HepG2 (cell line): ENCODE measurements at regions not wholly inside any gene's neighbourhood (a gene's known extent, or its start where the extent isn't known, plus 50 kb on each side); places are given as distances from the start of the nearest gene placed in this dataset.
A peak's percentile ranks its signal among the peaks of the same experiment; 100 is the strongest.

Source experiments
- AKAP8 ChIP-seq: sonication (generic); formaldehyde crosslinking; IDR thresholded peaks from 2 replicates; pipeline ENCODE4 v1.5.1; 2020; ENCODE audit warnings: mild to moderate bottlenecking, missing genetic modification reagents
- ARID2 ChIP-seq: sonication (generic); formaldehyde crosslinking; IDR thresholded peaks from 2 replicates; pipeline ENCODE4 v1.8.1; 2022; ENCODE audit warnings: mild to moderate bottlenecking, missing genetic modification reagents, borderline replicate concordance
- CREM ChIP-seq, 2 experiments: sonication (generic) in 1 of 2; formaldehyde crosslinking in 1 of 2; IDR thresholded peaks; 2 replicates each; pipeline versions ENCODE4 v1.4.0 to v1.6.1; 2016 to 2020; ENCODE audit warnings: antibody characterized with exemption in 1 of 2, mild to moderate bottlenecking in 1 of 2, missing genetic modification reagents in 1 of 2
- HNRNPLL ChIP-seq: fragments of 200-400 bp; formaldehyde crosslinking; IDR thresholded peaks from 2 replicates; pipeline ENCODE4 v1.6.1; 2017; ENCODE audit warnings: mild to moderate bottlenecking, low read depth, low read length; ENCODE audit not compliant: poor library complexity, severe bottlenecking
- IKZF4 ChIP-seq: sonication (generic); formaldehyde crosslinking; IDR thresholded peaks from 2 replicates; pipeline ENCODE4 v1.5.1; 2020; ENCODE audit warnings: borderline replicate concordance, mild to moderate bottlenecking, low read depth, missing genetic modification reagents; ENCODE audit errors: not compliant biosample characterization
- IRX3 ChIP-seq: sonication (generic); formaldehyde crosslinking; IDR thresholded peaks from 2 replicates; pipeline ENCODE4 v1.8.1; 2023; ENCODE audit warnings: mild to moderate bottlenecking, low read depth, missing genetic modification reagents, borderline replicate concordance
- JUN ChIP-seq: sonication (generic); formaldehyde crosslinking; IDR thresholded peaks from 2 replicates; pipeline ENCODE4 v1.4.0; 2020; ENCODE audit warnings: mild to moderate bottlenecking, missing genetic modification reagents
- MTA1 ChIP-seq: sonication (generic); formaldehyde crosslinking; IDR thresholded peaks from 2 replicates; pipeline ENCODE4 v1.4.0; 2020; ENCODE audit warnings: missing genetic modification reagents, mild to moderate bottlenecking, borderline replicate concordance
- NR2F1 ChIP-seq, 2 experiments: fragments of 450-650 bp in 1 of 2; formaldehyde crosslinking in 1 of 2; IDR thresholded peaks; 2 replicates each; pipeline versions ENCODE4 v1.5.0 to v1.6.1; 2016 to 2020; ENCODE audit warnings: mild to moderate bottlenecking in 1 of 2, missing compliant biosample characterization in 1 of 2, missing genetic modification reagents in 1 of 2, moderate library complexity in 1 of 2
- SP2 ChIP-seq: sonication (generic); formaldehyde crosslinking; IDR thresholded peaks from 2 replicates; pipeline ENCODE4 v1.5.1; 2020; ENCODE audit warnings: mild to moderate bottlenecking, missing genetic modification reagents
- SUZ12 ChIP-seq: fragments of 150-350 bp; IDR thresholded peaks from 2 replicates; pipeline ENCODE4 v1.6.1; 2014; ENCODE audit warnings: low read depth, low read length
- YEATS2 ChIP-seq: sonication (generic); formaldehyde crosslinking; IDR thresholded peaks from 2 replicates; pipeline ENCODE4 v1.4.0; 2020; ENCODE audit warnings: missing genetic modification reagents, borderline replicate concordance
- ZNF607 ChIP-seq: sonication (generic); formaldehyde crosslinking; IDR thresholded peaks from 2 replicates; pipeline ENCODE4 v1.5.1; 2020; ENCODE audit warnings: missing genetic modification reagents, mild to moderate bottlenecking, borderline replicate concordance
- ZSCAN30 ChIP-seq: sonication (generic); formaldehyde crosslinking; IDR thresholded peaks from 2 replicates; pipeline ENCODE4 v1.5.0; 2020; ENCODE audit warnings: mild to moderate bottlenecking, missing genetic modification reagents
- TF ChIP-seq, protein P1 (sequence below): sonication (generic); formaldehyde crosslinking; IDR thresholded peaks from 2 replicates; pipeline ENCODE4 v1.5.0; 2020; ENCODE audit warnings: mild to moderate bottlenecking, missing genetic modification reagents, borderline replicate concordance
- TF ChIP-seq, protein P2 (sequence below): IDR thresholded peaks from 2 replicates; pipeline ENCODE4 v1.6.1; 2016; ENCODE audit warnings: missing genetic modification reagents, missing compliant biosample characterization
- TF ChIP-seq, protein P3 (sequence below): IDR thresholded peaks from 2 replicates; pipeline ENCODE4 v1.6.1; 2016; ENCODE audit warnings: missing compliant biosample characterization, missing genetic modification reagents, borderline replicate concordance
- TF ChIP-seq, protein P4 (sequence below): sonication (generic); formaldehyde crosslinking; IDR thresholded peaks from 2 replicates; pipeline ENCODE4 v1.4.0; 2020; ENCODE audit warnings: low read depth, mild to moderate bottlenecking, missing genetic modification reagents
- TF ChIP-seq, protein P5 (sequence below): sonication (generic); formaldehyde crosslinking; IDR thresholded peaks from 2 replicates; pipeline ENCODE4 v1.4.0; 2020; ENCODE audit warnings: mild to moderate bottlenecking, missing genetic modification reagents

DNA sequence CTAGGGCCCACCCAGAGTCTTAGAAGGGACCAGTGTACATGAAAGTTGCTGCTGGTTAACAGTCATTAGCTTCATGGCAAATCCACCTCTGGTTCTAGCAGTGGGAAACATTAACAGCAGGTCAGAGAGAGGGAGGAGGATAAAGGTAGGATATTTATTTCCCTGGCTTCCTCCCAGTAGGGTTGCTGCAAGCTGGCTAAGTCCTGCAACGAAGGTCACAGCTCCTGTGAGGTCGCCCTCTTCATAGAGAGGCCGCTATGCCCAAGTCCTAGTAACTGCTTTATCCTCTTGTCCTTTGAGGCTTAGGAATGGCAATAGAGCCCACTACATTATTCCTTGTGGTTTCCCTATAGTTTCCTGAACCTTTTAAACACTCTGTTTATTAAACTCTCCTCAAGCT lies 84.0 kb upstream of the ACSL3 start (continued):
- TF ChIP-seq, protein P1, sequence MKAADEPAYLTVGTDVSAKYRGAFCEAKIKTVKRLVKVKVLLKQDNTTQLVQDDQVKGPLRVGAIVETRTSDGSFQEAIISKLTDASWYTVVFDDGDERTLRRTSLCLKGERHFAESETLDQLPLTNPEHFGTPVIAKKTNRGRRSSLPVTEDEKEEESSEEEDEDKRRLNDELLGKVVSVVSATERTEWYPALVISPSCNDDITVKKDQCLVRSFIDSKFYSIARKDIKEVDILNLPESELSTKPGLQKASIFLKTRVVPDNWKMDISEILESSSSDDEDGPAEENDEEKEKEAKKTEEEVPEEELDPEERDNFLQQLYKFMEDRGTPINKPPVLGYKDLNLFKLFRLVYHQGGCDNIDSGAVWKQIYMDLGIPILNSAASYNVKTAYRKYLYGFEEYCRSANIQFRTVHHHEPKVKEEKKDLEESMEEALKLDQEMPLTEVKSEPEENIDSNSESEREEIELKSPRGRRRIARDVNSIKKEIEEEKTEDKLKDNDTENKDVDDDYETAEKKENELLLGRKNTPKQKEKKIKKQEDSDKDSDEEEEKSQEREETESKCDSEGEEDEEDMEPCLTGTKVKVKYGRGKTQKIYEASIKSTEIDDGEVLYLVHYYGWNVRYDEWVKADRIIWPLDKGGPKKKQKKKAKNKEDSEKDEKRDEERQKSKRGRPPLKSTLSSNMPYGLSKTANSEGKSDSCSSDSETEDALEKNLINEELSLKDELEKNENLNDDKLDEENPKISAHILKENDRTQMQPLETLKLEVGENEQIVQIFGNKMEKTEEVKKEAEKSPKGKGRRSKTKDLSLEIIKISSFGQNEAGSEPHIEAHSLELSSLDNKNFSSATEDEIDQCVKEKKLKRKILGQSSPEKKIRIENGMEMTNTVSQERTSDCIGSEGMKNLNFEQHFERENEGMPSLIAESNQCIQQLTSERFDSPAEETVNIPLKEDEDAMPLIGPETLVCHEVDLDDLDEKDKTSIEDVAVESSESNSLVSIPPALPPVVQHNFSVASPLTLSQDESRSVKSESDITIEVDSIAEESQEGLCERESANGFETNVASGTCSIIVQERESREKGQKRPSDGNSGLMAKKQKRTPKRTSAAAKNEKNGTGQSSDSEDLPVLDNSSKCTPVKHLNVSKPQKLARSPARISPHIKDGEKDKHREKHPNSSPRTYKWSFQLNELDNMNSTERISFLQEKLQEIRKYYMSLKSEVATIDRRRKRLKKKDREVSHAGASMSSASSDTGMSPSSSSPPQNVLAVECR (CRISPR knock-in tag) = no peak
- no peak for TF ChIP-seq SP2
- no peak for TF ChIP-seq CREM (IDR thresholded peaks at IDR 0.05)
- TF ChIP-seq CREM (CRISPR knock-in tag; IDR thresholded peaks at IDR 0.05) = no peak
- TF ChIP-seq, protein P2, sequence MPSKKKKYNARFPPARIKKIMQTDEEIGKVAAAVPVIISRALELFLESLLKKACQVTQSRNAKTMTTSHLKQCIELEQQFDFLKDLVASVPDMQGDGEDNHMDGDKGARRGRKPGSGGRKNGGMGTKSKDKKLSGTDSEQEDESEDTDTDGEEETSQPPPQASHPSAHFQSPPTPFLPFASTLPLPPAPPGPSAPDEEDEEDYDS (CRISPR knock-in tag) = no peak
- no peak for TF ChIP-seq SUZ12
- TF ChIP-seq ARID2 (CRISPR knock-in tag) = no peak
- no peak for TF ChIP-seq IKZF4 (CRISPR knock-in tag)
- no peak for TF ChIP-seq AKAP8 (CRISPR knock-in tag)
- no peak for TF ChIP-seq HNRNPLL
- no peak for TF ChIP-seq MTA1 (CRISPR knock-in tag)
- TF ChIP-seq, protein P3, sequence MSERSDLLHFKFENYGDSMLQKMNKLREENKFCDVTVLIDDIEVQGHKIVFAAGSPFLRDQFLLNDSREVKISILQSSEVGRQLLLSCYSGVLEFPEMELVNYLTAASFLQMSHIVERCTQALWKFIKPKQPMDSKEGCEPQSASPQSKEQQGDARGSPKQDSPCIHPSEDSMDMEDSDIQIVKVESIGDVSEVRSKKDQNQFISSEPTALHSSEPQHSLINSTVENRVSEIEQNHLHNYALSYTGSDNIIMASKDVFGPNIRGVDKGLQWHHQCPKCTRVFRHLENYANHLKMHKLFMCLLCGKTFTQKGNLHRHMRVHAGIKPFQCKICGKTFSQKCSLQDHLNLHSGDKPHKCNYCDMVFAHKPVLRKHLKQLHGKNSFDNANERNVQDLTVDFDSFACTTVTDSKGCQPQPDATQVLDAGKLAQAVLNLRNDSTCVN = no peak
- TF ChIP-seq ZSCAN30 = no peak
- TF ChIP-seq, protein P4, sequence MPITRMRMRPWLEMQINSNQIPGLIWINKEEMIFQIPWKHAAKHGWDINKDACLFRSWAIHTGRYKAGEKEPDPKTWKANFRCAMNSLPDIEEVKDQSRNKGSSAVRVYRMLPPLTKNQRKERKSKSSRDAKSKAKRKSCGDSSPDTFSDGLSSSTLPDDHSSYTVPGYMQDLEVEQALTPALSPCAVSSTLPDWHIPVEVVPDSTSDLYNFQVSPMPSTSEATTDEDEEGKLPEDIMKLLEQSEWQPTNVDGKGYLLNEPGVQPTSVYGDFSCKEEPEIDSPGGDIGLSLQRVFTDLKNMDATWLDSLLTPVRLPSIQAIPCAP (CRISPR knock-in tag) = no peak
- TF ChIP-seq, protein P5, sequence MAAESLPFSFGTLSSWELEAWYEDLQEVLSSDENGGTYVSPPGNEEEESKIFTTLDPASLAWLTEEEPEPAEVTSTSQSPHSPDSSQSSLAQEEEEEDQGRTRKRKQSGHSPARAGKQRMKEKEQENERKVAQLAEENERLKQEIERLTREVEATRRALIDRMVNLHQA (CRISPR knock-in tag) = no peak
- TF ChIP-seq ZNF607 = no peak
- 0 out of 2 replicates have a peak, but pooled peaks have one; percentile 4 for TF ChIP-seq YEATS2
- no peak for TF ChIP-seq JUN
- no peak for TF ChIP-seq IRX3
- 0 out of 4 replicates have a peak, but pooled peaks of 1 of the 2 experiments have one; percentile 13 for TF ChIP-seq NR2F1 (CRISPR knock-in tag; IDR thresholded peaks at IDR 0.05)
